GM23338 (cell line): ENCODE measurements at regions not wholly inside any gene's neighbourhood (a gene's known extent, or its start where the extent isn't known, plus 50 kb on each side); places are given as distances from the start of the nearest gene placed in this dataset.

Experiments
- EZH2phosphoT487 ChIP-seq: fragments of 200-600 bp; sonication (generic); IDR thresholded peaks from one replicate; pipeline ENCODE4 v1.8.1; 2018; ENCODE audit warnings: antibody characterized with exemption; ENCODE audit not compliant: unreplicated experiment
- NANOG ChIP-seq: IDR thresholded peaks from 2 replicates; pipeline ENCODE4 v1.6.1; 2016; ENCODE audit warnings: antibody characterized with exemption, borderline replicate concordance
- POLR2AphosphoS5 ChIP-seq: IDR thresholded peaks from 2 replicates; pipeline ENCODE4 v1.6.1; 2016; ENCODE audit warnings: antibody characterized with exemption, low read depth
- REST ChIP-seq: IDR thresholded peaks from one replicate; pipeline ENCODE4 v1.6.1; 2018; ENCODE audit warnings: antibody characterized with exemption; ENCODE audit not compliant: unreplicated experiment
- TF ChIP-seq, protein P1 (sequence below), 2 experiments: fragments of 200-600 bp in 1 of 2; sonication (generic) in 1 of 2; conservative IDR thresholded peaks; 2 replicates each; pipeline versions ENCODE4 v1.5.1 to v1.6.1; 2016 to 2017; ENCODE audit warnings: antibody characterized with exemption in 2 of 2, low read depth in 2 of 2, mild to moderate bottlenecking in 2 of 2, moderate library complexity in 1 of 2

DNA sequence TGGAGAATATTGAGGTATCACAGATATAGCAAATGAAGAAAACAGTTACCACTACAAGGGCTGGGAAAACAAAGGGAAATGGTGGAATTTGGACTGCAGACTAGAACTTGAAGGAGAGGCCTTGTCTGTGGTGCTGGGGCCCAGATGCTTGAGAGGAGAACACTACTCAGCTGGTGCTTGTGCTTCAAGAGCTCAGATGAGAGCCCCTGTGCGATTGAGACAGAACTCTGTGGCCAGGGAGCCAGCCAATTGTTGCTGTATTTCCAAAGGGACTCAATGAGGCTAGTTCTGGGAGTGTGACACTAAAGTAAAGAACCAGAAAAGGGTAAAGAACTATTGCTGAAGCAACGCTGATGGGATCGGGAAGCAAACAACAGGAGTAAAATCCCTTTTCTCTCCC lies 406.5 kb upstream of the SEMA3D start:
- TF ChIP-seq, protein P1, sequence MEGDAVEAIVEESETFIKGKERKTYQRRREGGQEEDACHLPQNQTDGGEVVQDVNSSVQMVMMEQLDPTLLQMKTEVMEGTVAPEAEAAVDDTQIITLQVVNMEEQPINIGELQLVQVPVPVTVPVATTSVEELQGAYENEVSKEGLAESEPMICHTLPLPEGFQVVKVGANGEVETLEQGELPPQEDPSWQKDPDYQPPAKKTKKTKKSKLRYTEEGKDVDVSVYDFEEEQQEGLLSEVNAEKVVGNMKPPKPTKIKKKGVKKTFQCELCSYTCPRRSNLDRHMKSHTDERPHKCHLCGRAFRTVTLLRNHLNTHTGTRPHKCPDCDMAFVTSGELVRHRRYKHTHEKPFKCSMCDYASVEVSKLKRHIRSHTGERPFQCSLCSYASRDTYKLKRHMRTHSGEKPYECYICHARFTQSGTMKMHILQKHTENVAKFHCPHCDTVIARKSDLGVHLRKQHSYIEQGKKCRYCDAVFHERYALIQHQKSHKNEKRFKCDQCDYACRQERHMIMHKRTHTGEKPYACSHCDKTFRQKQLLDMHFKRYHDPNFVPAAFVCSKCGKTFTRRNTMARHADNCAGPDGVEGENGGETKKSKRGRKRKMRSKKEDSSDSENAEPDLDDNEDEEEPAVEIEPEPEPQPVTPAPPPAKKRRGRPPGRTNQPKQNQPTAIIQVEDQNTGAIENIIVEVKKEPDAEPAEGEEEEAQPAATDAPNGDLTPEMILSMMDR (conservative IDR thresholded peaks at IDR 0.05; ENCODE audit: low read depth in 2 of 2) = no peak
- TF ChIP-seq NANOG = no peak
- no peak for TF ChIP-seq POLR2AphosphoS5
- no peak for TF ChIP-seq REST
- no peak for TF ChIP-seq EZH2phosphoT487
